Prostate gland (tissue), 2 donors: ENCODE measurements at regions not wholly inside any gene's neighbourhood (a gene's known extent, or its start where the extent isn't known, plus 50 kb on each side); places are given as distances from the start of the nearest gene placed in this dataset.

ENCODE experiments used
- CTCF ChIP-seq, 4 experiments: fragments of 200-600 bp in 2 of 4; fragments of 450-650 bp in 2 of 4; sonication (generic) in 2 of 4; IDR thresholded peaks; 1 replicate in 3 of 4; 2 replicates in 1 of 4; pipeline ENCODE4 v1.5.1; 2016 to 2019; ENCODE audit warnings: antibody characterized with exemption in 4 of 4, mild to moderate bottlenecking in 2 of 4, moderate library complexity in 2 of 4
- POLR2A ChIP-seq: fragments of 450-650 bp; IDR thresholded peaks from one replicate; pipeline ENCODE4 v1.6.1; 2016; ENCODE audit warnings: antibody characterized with exemption, mild to moderate bottlenecking
- POLR2AphosphoS5 ChIP-seq: sonication (generic); formaldehyde crosslinking; IDR thresholded peaks from one replicate; pipeline ENCODE4 v1.6.1; 2017; ENCODE audit warnings: antibody characterized with exemption

- TF ChIP-seq CTCF (IDR thresholded peaks at IDR 0.05), result no peak
- TF ChIP-seq POLR2A, result no peak
- TF ChIP-seq POLR2AphosphoS5, result no peak
These were observed 225.3 kb downstream of the EN1 start for GRCh38 chr2:118622108-118622507.
